Breast epithelium (tissue), 3 donors: ENCODE measurements at regions not wholly inside any gene's neighbourhood (a gene's known extent, or its start where the extent isn't known, plus 50 kb on each side); places are given as distances from the start of the nearest gene placed in this dataset.

Source experiments
- POLR2A ChIP-seq: fragments of 450-650 bp; IDR thresholded peaks from one replicate; pipeline ENCODE4 v1.6.1; 2016; ENCODE audit warnings: antibody characterized with exemption, mild to moderate bottlenecking, moderate library complexity
- POLR2AphosphoS5 ChIP-seq, 3 donors: sonication (generic); formaldehyde crosslinking; IDR thresholded peaks; one replicate each; pipeline ENCODE4 v1.6.1; 2017; ENCODE audit warnings: antibody characterized with exemption in 3 of 3

DNA sequence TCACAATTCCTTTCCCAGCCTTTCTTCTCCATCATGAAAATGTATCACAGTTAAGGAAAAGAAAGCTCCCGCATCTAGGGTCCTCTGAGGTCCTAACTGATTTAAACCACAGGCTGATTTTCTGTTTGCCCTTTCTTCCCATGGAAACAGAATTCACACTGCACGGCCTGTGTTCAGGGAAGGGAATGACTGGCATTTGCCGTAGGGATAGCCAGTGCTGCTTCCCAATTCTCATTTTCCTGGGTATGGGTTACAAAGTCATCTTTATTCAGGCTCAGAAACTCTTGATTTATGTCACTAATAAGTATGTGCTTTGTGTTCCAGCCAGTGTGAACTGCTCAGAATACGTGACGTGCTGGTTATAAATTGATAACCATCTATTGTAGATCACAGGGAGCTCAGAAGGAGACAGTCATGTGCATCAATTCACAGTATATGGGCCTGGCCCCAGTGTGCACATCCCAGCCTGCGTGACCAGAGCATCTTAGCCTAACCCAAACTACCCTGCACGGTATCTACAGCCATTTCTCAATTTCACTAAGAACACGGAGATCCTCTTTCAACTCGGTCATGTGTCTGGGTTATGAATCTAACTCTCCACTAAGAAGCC is 163.3 kb downstream of the LRRC30 start:
- TF ChIP-seq POLR2A (no peak), POLR2AphosphoS5 (IDR thresholded peaks at IDR 0.05) (no peak)
